ENCODE measurements at regions not wholly inside any gene's neighbourhood (a gene's known extent, or its start where the extent isn't known, plus 50 kb on each side); places are given as distances from the start of the nearest gene placed in this dataset.

- TF ChIP-seq CTCF (conservative IDR thresholded peaks at IDR 0.05; ENCODE audit: low read length) (no peak), EZH2phosphoT487 (IDR thresholded peaks at IDR 0.05; ENCODE audit: borderline replicate concordance, low read depth, low read length) (no peak)
Measured at GRCh38 chr20:51995551-51995951, 193.2 kb upstream of the SALL4 start.
